ENCODE measurements at regions not wholly inside any gene's neighbourhood (a gene's known extent, or its start where the extent isn't known, plus 50 kb on each side); places are given as distances from the start of the nearest gene placed in this dataset.

DNA sequence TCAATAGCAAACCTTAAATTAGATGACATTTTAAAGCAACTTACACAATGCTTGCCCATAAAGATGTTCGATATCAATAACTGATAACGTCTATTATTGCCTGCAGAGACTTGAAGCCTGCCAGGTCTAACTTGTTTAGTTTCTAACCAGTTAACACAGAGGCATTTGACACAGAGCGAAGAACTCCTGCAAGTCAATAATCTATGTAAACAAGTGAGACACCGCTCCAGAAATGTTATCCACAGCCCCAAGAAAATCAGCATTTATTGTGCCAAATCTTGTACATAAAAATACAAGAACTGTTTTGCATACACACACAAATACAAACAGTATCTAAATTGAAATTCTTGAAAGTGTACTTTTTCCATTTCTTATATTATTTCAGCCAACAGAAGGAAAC, 236.0 kb upstream of the DIO3 start:
- TF ChIP-seq, protein P1, sequence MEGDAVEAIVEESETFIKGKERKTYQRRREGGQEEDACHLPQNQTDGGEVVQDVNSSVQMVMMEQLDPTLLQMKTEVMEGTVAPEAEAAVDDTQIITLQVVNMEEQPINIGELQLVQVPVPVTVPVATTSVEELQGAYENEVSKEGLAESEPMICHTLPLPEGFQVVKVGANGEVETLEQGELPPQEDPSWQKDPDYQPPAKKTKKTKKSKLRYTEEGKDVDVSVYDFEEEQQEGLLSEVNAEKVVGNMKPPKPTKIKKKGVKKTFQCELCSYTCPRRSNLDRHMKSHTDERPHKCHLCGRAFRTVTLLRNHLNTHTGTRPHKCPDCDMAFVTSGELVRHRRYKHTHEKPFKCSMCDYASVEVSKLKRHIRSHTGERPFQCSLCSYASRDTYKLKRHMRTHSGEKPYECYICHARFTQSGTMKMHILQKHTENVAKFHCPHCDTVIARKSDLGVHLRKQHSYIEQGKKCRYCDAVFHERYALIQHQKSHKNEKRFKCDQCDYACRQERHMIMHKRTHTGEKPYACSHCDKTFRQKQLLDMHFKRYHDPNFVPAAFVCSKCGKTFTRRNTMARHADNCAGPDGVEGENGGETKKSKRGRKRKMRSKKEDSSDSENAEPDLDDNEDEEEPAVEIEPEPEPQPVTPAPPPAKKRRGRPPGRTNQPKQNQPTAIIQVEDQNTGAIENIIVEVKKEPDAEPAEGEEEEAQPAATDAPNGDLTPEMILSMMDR (conservative IDR thresholded peaks at IDR 0.05; ENCODE audit: low read depth, low read length) = no peak
- TF ChIP-seq EZH2 (IDR thresholded peaks at IDR 0.05; ENCODE audit: borderline replicate concordance, low read depth, low read length, poor library complexity, severe bottlenecking) = no peak

Measured in A673 (cell line).